Common myeloid progenitor, CD34-positive (primary cell): ENCODE measurements at regions not wholly inside any gene's neighbourhood (a gene's known extent, or its start where the extent isn't known, plus 50 kb on each side); places are given as distances from the start of the nearest gene placed in this dataset.
"Not testable (repeated sequence)": the region's sequence is repeated elsewhere in the genome, so short reads cannot be mapped to it uniquely, and the experiment has no call there.

Experiments used
- CTCF ChIA-PET: fragments of 350-600 bp; sonication (Branson Sonifier 250); formaldehyde crosslinking; loops from one replicate; lab custom pipeline; 2021; ENCODE audit warnings: antibody characterized with exemption; lab: Charles Lee
- POLR2A ChIA-PET: fragments of 350-600 bp; sonication (Branson Sonifier 250); formaldehyde crosslinking; loops from one replicate; lab custom pipeline; 2021; ENCODE audit warnings: antibody characterized with exemption; lab: Charles Lee
- DNase-seq, 3 donors: peaks; one replicate each; pipeline versions ENCODE4 v3.0.0 to v3.0.0-alpha.2; 2013
- H3K27ac ChIP-seq, 2 experiments: 1 replicate in 1 of 2; 2 replicates in 1 of 2; pipeline ENCODE4 v1.7.0; 2013; ENCODE audit warnings: inconsistent platforms in 2 of 2, low read length in 2 of 2, mild to moderate bottlenecking in 2 of 2, low read depth in 1 of 2, moderate library complexity in 1 of 2; ENCODE audit not compliant: severe bottlenecking in 2 of 2, insufficient read depth in 1 of 2, poor library complexity in 1 of 2
- H3K27me3 ChIP-seq, 5 experiments: replicated peaks in 2 of 5; 1 replicate in 3 of 5; 2 replicates in 2 of 5; pipeline versions ENCODE4 v1.6.1 to v1.7.0; 2013; ENCODE audit warnings: low read length in 4 of 5, mild to moderate bottlenecking in 2 of 5, moderate library complexity in 2 of 5, inconsistent platforms in 1 of 5; ENCODE audit not compliant: insufficient read depth in 5 of 5, control insufficient read depth in 4 of 5
- H3K36me3 ChIP-seq, 4 experiments: 1 replicate in 2 of 4; 2 replicates in 2 of 4; pipeline versions ENCODE4 v1.6.1 to v1.7.0; 2013; ENCODE audit warnings: low read length in 3 of 4, control low read depth in 1 of 4, mild to moderate bottlenecking in 1 of 4; ENCODE audit not compliant: control insufficient read depth in 4 of 4, insufficient read depth in 4 of 4
- H3K4me1 ChIP-seq, 4 experiments: 1 replicate in 3 of 4; 2 replicates in 1 of 4; pipeline versions ENCODE4 v1.6.1 to v1.7.1; 2013; ENCODE audit warnings: low read length in 3 of 4, mild to moderate bottlenecking in 3 of 4, control low read depth in 1 of 4, inconsistent platforms in 1 of 4, moderate library complexity in 1 of 4; ENCODE audit not compliant: control insufficient read depth in 4 of 4, insufficient read depth in 4 of 4; ENCODE audit errors: control extremely low read depth in 1 of 4
- H3K4me3 ChIP-seq, 7 experiments: 1 replicate in 4 of 7; 2 replicates in 3 of 7; pipeline versions ENCODE4 v1.5.1 to v1.7.0; 2013; ENCODE audit warnings: mild to moderate bottlenecking in 7 of 7, low read length in 6 of 7, moderate library complexity in 6 of 7, inconsistent platforms in 2 of 7, low read depth in 2 of 7, control low read depth in 1 of 7; ENCODE audit not compliant: insufficient read depth in 4 of 7, control insufficient read depth in 1 of 7; ENCODE audit errors: extremely low read depth in 1 of 7
- H3K9me3 ChIP-seq, 5 experiments: 1 replicate in 4 of 5; 2 replicates in 1 of 5; pipeline versions ENCODE4 v1.6.1 to v1.7.1; 2013; ENCODE audit warnings: low read length in 4 of 5, mild to moderate bottlenecking in 2 of 5, inconsistent platforms in 1 of 5, low read depth in 1 of 5, moderate library complexity in 1 of 5; ENCODE audit not compliant: control insufficient read depth in 4 of 5, insufficient read depth in 2 of 5; ENCODE audit errors: control extremely low read depth in 1 of 5
- WGBS: methylation state at CpG from one replicate; pipeline ENCODE4 v1.1.5; 2013; ENCODE audit not compliant: insufficient coverage; 5-methylcytosine and 5-hydroxymethylcytosine counted together

- ChIA-PET POLR2A (no interaction called here), CTCF (interaction anchor here (1.1 to 1.6 kb wide), 3 partner anchors 8 to 400 kb away, joined by 4 to 5 read pairs (median 4); no protein-coding TSS in a partner anchor)
- Histone ChIP-seq H3K27me3 (no peaks in the 10 kb centered on the region), H3K36me3 (no peaks in the 10 kb centered on the region), H3K9me3 (no peaks in the 10 kb centered on the region), H3K4me1 (peaks cover 0 to 14% (median 2%) of the 10 kb centered on the region in 4 experiments), H3K4me3 (no peak overlapping the region), H3K27ac (no peak overlapping the region)
- DNase-seq, result no peak
- WGBS, result no CpG with 5 or more reads among the region's 1 CpG
Measured at GRCh38 chr6:119734227-119734626, 384.7 kb upstream of the MAN1A1 start.

DNA sequence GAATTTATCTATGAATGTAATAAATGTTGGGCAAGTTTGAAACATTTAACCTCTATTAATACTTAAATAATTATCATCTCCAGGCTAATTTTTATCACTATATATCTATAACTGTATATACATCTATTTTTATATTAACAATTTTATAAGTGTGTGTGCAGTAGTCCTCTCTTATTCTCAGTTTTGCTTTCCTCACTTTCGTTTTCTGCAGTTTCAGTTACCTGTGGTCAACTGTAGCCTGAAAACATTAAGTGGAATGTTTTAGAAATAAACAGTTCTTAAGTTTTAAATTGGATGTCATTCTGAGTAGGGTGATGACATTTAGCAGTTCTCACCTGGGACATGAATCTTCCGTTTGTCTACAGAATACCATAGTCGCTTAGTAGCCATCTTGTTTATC, 379.4 kb upstream of the MAN1A1 start:
- ChIA-PET POLR2A (no interaction called here), CTCF (interaction anchor here (0.7 to 1.5 kb wide), 3 partner anchors 10 to 13 kb away, joined by 3 to 7 read pairs (median 6); no protein-coding TSS in a partner anchor)
- WGBS, result no CpG with 5 or more reads among the region's 3 CpGs
- Histone ChIP-seq H3K9me3 (no peaks in the 10 kb centered on the region), H3K27ac (no peak overlapping the region), H3K27me3 (no peaks in the 10 kb centered on the region), H3K36me3 (no peaks in the 10 kb centered on the region), H3K4me3 (peak overlapping the region in 2 of 7 experiments; percentile 2 to 12), H3K4me1 (peaks cover 0 to 13% (median 9%) of the 10 kb centered on the region in 4 experiments)
- peak in 2 of 3 donors; percentile 40 to 48 for DNase-seq

- ChIA-PET CTCF (interaction anchor here (0.7 to 1.5 kb wide), 4 partner anchors 10 to 47 kb away, joined by 3 to 7 read pairs (median 4); no protein-coding TSS in a partner anchor), POLR2A (no interaction called here)
- 98% methylated on average over 6 of the region's 7 CpGs for WGBS
Measured at GRCh38 chr6:119728220-119728750, 378.7 kb upstream of the MAN1A1 start.

GRCh38 chr6:119727504-119728219, 378.1 kb upstream of the MAN1A1 start:
- Histone ChIP-seq H3K9me3 (no peaks in the 10 kb centered on the region), H3K4me3 (no peak overlapping the region), H3K4me1 (peaks cover 0 to 13% (median 9%) of the 10 kb centered on the region in 4 experiments), H3K27me3 (no peaks in the 10 kb centered on the region), H3K36me3 (no peaks in the 10 kb centered on the region), H3K27ac (no peak overlapping the region)
- DNase-seq, result no peak
- 66% methylated on average over 3 of the region's 3 CpGs for WGBS
- ChIA-PET CTCF (interaction anchor here (1.5 kb wide), 3 partner anchors 12 to 47 kb away, joined by 3 to 7 read pairs (median 6); no protein-coding TSS in a partner anchor), POLR2A (no interaction called here)

More at GRCh38 chr6:119728220-119728750, 378.7 kb upstream of the MAN1A1 start:
- Histone ChIP-seq H3K4me3 (no peak overlapping the region), H3K27me3 (no peaks in the 10 kb centered on the region), H3K9me3 (no peaks in the 10 kb centered on the region), H3K4me1 (peaks cover 0 to 13% (median 9%) of the 10 kb centered on the region in 4 experiments), H3K27ac (no peak overlapping the region), H3K36me3 (no peaks in the 10 kb centered on the region)
- no peak for DNase-seq

DNA sequence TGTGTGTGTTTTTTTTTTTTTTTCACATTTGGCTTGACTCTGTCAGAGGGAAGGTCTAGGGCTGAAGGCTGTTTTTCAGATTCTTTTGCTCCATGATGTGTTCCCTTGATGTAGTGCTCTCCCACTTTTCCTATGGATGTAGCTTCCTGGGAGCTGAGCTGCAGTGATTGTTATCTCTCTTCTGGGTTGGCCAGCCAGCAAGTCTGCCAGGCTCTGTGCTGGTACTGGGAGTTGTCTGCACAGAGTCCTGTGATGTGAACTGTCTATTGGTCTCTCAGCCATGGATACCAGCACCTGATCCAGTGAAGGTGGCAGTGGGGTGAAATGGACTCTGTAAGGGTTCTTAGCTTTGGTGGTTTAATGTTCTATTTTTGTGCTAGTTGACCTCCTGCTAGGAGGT, 377.4 kb upstream of the MAN1A1 start:
- H3K9me3 ChIP-seq, H3K4me3 ChIP-seq, H3K27me3 ChIP-seq, H3K36me3 ChIP-seq, H3K27ac ChIP-seq, DNase-seq, POLR2A ChIA-PET: not testable (repeated sequence)
- H3K4me1 ChIP-seq, result peaks cover 0 to 13% (median 9%) of the 10 kb centered on the region in 4 experiments
- CTCF ChIA-PET, result interaction anchor here (1.5 kb wide), 1 partner anchor 46 kb away, joined by 3 read pairs; no protein-coding TSS in a partner anchor

DNA sequence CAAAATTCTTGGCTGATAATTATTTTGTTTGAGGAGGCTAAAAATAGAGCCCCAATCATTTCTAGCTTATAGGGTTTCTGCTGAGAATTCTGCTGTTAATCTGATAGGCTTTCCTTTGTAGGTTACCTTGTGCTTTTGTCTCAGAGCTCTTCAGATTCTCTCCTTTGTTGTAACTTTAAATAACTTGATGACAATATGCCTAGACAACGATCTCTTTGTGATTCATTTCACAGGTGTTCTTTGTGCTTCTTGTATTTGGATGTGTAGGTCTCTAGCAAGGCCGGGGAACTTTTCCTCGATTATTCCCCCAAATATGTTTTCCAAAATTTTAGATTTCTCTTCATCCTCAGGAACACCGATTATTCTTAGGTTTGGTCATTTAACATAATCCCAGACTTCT, 376.5 kb upstream of the MAN1A1 start:
- no CpG with 5 or more reads among the region's 4 CpGs for WGBS
- ChIA-PET CTCF (interaction anchor here (1.2 kb wide), 1 partner anchor 253 kb away, joined by 3 read pairs; no protein-coding TSS in a partner anchor), POLR2A (interaction anchor here (0.7 kb wide), 1 partner anchor 11 kb away, joined by 3 read pairs; no protein-coding TSS in a partner anchor)
- no peaks in the 10 kb centered on the region for H3K27me3 ChIP-seq
- DNase-seq, result no peak
- peaks cover 0 to 13% (median 9%) of the 10 kb centered on the region in 4 experiments for H3K4me1 ChIP-seq
- H3K36me3 ChIP-seq, result no peaks in the 10 kb centered on the region
- H3K9me3 ChIP-seq, result no peaks in the 10 kb centered on the region
- H3K27ac ChIP-seq, result no peak overlapping the region
- H3K4me3 ChIP-seq, result no peak overlapping the region

DNA sequence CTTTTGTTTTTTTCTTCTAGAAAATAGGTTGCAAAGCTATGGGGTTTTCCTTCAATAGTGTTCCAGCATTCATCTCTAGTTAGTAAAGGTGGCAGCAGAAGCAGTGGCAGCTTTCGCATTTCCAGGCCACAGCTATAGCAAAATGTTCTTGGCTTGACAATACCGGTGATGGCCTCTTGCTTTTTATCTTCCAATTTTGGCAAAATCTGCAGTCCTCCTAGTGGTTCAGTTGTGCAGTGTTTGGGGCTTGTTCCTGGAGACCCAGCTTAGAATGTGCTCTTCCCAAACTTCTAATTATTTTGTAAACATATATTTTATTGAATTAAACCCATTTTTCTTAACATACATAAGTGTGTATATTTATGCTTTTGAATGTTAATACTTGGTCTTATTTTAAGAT, 370.6 kb upstream of the MAN1A1 start:
- peaks cover 0 to 9% (median 8%) of the 10 kb centered on the region in 4 experiments for H3K4me1 ChIP-seq
- CTCF ChIA-PET, result interaction anchor here (0.6 to 1.8 kb wide), 4 partner anchors 9 to 257 kb away, joined by 3 to 5 read pairs (median 4); no protein-coding TSS in a partner anchor
- no peaks in the 10 kb centered on the region for H3K27me3 ChIP-seq
- H3K4me3 ChIP-seq, result no peak overlapping the region
- peak; percentile 34 to 71 (median 69) for DNase-seq
- H3K36me3 ChIP-seq, result no peaks in the 10 kb centered on the region
- no peaks in the 10 kb centered on the region for H3K9me3 ChIP-seq
- POLR2A ChIA-PET, result no interaction called here
- no peak overlapping the region for H3K27ac ChIP-seq
- WGBS, result 100% methylated on average over 2 of the region's 2 CpGs
